ENCODE measurements at regions not wholly inside any gene's neighbourhood (a gene's known extent, or its start where the extent isn't known, plus 50 kb on each side); places are given as distances from the start of the nearest gene placed in this dataset.

GRCh38 chr10:3563298-3563697 is 221.7 kb downstream of the KLF6 start:
- TF ChIP-seq CTCF (conservative IDR thresholded peaks at IDR 0.05; ENCODE audit: low read length) (no peak), EZH2phosphoT487 (IDR thresholded peaks at IDR 0.05; ENCODE audit: borderline replicate concordance) (no peak)
